ENCODE measurements at regions not wholly inside any gene's neighbourhood (a gene's known extent, or its start where the extent isn't known, plus 50 kb on each side); places are given as distances from the start of the nearest gene placed in this dataset.

DNA sequence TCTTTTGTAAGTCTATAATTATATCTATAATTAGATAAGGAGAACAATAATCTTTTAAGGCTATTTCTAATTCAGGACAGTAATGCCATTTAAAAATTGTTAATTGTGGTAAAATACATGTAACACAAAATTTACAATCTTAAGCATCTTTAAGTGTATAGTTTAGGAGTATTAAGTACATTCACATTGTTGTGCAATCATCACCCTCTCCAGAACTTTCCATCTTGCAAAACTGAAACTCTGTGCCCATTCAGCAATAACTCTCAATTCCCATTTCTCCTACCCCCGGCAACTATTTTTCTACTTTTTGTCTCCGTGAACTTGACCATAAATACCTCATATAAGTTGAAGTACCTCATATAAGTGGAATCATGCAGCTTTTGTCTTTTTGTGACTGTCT, 93.9 kb upstream of the KCNA3 start:
- DNase-seq (ENCODE audit: low read depth, low spot score) = no peak
- no peak for FAIRE-seq
- Histone ChIP-seq H3K9me3 (replicated peaks; ENCODE audit: control insufficient read depth, insufficient read depth, low read length) (no peaks in the 10 kb centered on the region), H3K36me3 (ENCODE audit: control insufficient read depth in 2 of 2, extremely low read depth in 1 of 2, insufficient read depth in 2 of 2, low read length in 2 of 2) (no peaks in the 10 kb centered on the region), H3K4me3 (replicated peaks in 1 of 3; ENCODE audit: insufficient read depth in 1 of 3, low read depth in 1 of 3, low read length in 3 of 3) (no peak overlapping the region), H3K27ac (ENCODE audit: insufficient read depth, low read depth, low read length) (no peak overlapping the region), H2AFZ (ENCODE audit: low read depth, low read length) (no peak overlapping the region), H3K4me1 (ENCODE audit: control insufficient read depth, extremely low read depth, insufficient read depth, low read length) (no peaks in the 10 kb centered on the region), H3K9ac (replicated peaks; ENCODE audit: extremely low read depth, insufficient read depth, low read length) (no peak overlapping the region), H3K79me2 (ENCODE audit: control insufficient read depth, insufficient read depth, low read length) (no peaks in the 10 kb centered on the region), H3K9me1 (replicated peaks; ENCODE audit: control insufficient read depth, extremely low read depth, insufficient read depth, low read length) (no peaks in the 10 kb centered on the region), H4K20me1 (replicated peaks; ENCODE audit: control insufficient read depth, extremely low read depth, insufficient read depth, low read length) (no peaks in the 10 kb centered on the region), H3K27me3 (ENCODE audit: control insufficient read depth in 2 of 2, insufficient read depth in 2 of 2, low read length in 2 of 2) (no peaks in the 10 kb centered on the region), H3K4me2 (ENCODE audit: insufficient read depth, low read length) (no peak overlapping the region)
- no TSS peak for BruUV-seq (replicated peaks)
- intact Hi-C loops (cut with micrococcal nuclease) (no loop called here), dilution Hi-C loops (cut with MboI; ENCODE audit: extremely low pct_ligation_motif_present, low sequenced_read_pairs) (no loop called here)
- ChIA-PET POLR2A (no interaction called here), CTCF (no interaction called here)
- TF ChIP-seq GATA2 (IDR thresholded peaks at IDR 0.05; ENCODE audit: insufficient read depth, insufficient read length, low read depth, low read length) (no peak), JUN (IDR thresholded peaks at IDR 0.05; ENCODE audit: borderline replicate concordance, insufficient read depth, insufficient read length, low read depth) (no peak), POLR2AphosphoS5 (IDR thresholded peaks at IDR 0.05; ENCODE audit: insufficient read depth, low read depth, low read length) (no peak), MYC (IDR thresholded peaks at IDR 0.05; ENCODE audit: low read depth, low read length) (no peak), POLR2A (IDR thresholded peaks at IDR 0.05; ENCODE audit: low read depth, low read length) (no peak), EZH2 (IDR thresholded peaks at IDR 0.05; ENCODE audit: borderline replicate concordance, low read depth, low read length, severe bottlenecking) (no peak), FOS (IDR thresholded peaks at IDR 0.05; ENCODE audit: borderline replicate concordance, insufficient read depth, low read length) (no peak)
- TF ChIP-seq, protein P1, sequence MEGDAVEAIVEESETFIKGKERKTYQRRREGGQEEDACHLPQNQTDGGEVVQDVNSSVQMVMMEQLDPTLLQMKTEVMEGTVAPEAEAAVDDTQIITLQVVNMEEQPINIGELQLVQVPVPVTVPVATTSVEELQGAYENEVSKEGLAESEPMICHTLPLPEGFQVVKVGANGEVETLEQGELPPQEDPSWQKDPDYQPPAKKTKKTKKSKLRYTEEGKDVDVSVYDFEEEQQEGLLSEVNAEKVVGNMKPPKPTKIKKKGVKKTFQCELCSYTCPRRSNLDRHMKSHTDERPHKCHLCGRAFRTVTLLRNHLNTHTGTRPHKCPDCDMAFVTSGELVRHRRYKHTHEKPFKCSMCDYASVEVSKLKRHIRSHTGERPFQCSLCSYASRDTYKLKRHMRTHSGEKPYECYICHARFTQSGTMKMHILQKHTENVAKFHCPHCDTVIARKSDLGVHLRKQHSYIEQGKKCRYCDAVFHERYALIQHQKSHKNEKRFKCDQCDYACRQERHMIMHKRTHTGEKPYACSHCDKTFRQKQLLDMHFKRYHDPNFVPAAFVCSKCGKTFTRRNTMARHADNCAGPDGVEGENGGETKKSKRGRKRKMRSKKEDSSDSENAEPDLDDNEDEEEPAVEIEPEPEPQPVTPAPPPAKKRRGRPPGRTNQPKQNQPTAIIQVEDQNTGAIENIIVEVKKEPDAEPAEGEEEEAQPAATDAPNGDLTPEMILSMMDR (IDR thresholded peaks at IDR 0.05; ENCODE audit: extremely low read depth in 1 of 2, insufficient read depth in 1 of 2, low read depth in 1 of 2, low read length in 2 of 2) = no peak
- TF ChIP-seq, protein P2, sequence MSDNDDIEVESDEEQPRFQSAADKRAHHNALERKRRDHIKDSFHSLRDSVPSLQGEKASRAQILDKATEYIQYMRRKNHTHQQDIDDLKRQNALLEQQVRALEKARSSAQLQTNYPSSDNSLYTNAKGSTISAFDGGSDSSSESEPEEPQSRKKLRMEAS (IDR thresholded peaks at IDR 0.05; ENCODE audit: insufficient read depth, insufficient read length) = no peak

Measured in endothelial cell of umbilical vein (primary cell).